GM21423 (cell line): ENCODE measurements at regions not wholly inside any gene's neighbourhood (a gene's known extent, or its start where the extent isn't known, plus 50 kb on each side); places are given as distances from the start of the nearest gene placed in this dataset.
"Not testable (repeated sequence)": the region's sequence is repeated elsewhere in the genome, so short reads cannot be mapped to it uniquely, and the experiment has no call there.

Source experiments
- ATAC-seq: cut with Tn5 transposase; IDR thresholded peaks from one replicate; pipeline ENCODE4 v1.9.1; 2021; ENCODE audit warnings: mild to moderate bottlenecking, moderate library complexity; ENCODE audit not compliant: unreplicated experiment

GRCh38 chr7:118777308-118777707 lies 552.8 kb downstream of the ANKRD7 start:
- ATAC-seq = no peak

- no peak for ATAC-seq
These were observed 568.2 kb downstream of the ANKRD7 start for GRCh38 chr7:118792682-118793081.

DNA sequence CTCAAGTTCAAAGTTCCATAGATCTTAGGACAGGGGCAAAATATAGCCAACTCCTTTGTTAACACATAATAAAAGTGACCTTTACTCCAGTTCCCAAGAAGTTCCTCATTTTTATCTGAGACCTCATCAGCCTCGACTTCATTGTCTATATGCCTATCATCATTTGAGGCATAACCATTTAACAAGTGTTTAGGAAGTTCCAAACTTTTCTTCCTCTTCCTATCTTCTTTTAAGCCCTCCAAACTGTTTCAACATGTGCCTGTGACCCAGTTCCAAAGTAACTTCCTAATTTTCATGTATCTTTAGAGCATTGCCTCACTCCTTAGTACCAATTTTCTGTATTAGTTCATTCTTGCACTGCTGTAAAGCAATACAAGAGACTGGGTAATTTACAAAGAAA lies 569.1 kb downstream of the ANKRD7 start:
- ATAC-seq = no peak

GRCh38 chr7:118794419-118794818 lies 569.9 kb downstream of the ANKRD7 start:
- ATAC-seq = no peak

- no peak for ATAC-seq
These were observed 576.9 kb downstream of the ANKRD7 start for GRCh38 chr7:118801366-118801765.

DNA sequence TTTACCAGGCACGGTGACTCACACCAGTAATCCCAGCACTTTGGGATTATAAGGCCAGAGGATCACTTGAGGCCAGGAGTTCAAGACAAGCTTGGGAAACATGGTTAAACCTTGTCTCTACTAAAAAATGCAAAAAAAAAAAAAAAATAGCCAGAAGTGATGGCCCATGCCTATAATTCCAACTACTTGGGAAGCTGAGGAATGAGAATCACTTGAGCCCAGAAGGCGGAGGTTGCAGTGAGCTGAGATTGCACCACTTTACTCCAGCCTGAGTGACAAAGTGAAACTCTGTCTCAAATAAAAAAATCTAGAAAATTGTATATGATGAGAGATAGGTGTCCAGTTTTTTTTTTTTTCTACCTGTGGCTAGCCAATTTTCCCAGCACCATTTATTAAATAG lies 578.2 kb downstream of the ANKRD7 start:
- no peak for ATAC-seq

DNA sequence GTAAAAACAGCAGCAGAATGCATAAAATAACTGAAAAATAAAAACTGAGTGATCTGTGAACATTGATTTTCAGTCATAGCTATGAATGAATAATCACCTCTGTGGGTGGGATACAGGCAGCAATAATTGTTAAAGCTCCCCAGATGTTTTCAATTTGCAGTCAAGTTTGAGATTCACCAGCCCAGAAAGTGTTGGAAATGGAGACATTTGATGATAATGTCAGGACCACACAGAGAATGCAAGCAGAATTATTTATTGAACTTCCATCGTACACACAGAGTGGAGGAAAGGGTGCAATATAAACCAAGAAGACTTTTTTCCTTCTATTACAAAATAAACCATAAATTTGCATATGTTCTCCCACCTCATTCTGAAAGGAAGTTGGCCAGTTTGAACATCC lies 601.7 kb downstream of the ANKRD7 start:
- ATAC-seq = no peak

- peak; percentile 99 for ATAC-seq
These were observed 612.4 kb downstream of the ANKRD7 start for GRCh38 chr7:118836933-118837332.

DNA sequence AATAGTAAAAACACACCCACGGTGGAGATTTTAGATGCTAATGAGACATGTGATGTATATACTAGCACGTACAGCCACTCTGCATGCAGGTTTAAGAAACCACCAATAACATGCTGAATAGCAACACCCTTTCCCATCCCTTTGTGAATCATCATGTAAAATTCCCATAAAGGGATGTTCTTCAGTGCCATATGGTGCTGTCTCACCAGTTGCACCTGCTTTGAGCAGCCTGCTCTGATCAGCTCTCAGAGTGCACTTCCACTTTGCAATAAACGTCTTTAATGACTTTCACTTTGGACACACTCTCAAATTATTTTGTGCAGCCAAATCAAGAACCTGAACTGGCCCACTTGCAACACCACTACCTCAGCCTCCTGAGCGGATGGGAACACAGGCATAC lies 615.0 kb downstream of the ANKRD7 start:
- no peak for ATAC-seq

DNA sequence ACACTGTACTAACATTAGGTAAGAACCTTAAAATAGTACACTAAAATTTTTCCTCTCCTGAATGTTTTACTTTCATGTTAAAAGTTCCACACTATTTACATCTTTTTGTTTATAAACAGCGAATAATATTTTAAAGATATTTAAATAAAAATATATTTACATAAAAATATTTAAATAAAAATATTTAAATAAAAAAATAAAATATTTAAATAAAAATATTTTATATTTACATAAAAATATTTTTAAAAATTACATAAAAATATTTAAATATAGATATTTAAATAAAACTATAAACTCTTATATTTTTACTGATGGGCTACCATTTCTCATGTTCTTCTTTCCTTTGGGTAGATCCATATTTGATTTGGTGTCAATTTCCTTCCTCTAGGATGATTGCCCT lies 619.0 kb downstream of the ANKRD7 start:
- no peak for ATAC-seq

DNA sequence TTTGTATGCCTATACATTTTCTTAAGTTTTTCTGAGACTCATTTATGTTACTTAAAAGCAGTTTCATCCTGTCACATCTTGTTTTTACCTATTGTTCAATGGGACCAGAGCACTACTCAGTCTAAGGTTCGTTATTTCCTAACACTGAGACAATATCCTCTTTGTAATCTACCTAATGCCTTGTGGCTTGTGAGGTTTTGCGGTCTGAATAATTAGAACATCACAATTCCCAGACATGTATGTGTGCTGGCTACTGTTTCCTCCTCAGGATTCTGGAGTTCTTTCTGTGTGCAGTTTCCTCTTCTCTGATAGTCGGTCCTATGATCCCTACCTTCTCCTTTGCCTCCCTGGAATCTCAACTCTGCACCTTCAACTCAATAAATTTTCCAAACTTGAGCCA lies 620.2 kb downstream of the ANKRD7 start:
- no peak for ATAC-seq

DNA sequence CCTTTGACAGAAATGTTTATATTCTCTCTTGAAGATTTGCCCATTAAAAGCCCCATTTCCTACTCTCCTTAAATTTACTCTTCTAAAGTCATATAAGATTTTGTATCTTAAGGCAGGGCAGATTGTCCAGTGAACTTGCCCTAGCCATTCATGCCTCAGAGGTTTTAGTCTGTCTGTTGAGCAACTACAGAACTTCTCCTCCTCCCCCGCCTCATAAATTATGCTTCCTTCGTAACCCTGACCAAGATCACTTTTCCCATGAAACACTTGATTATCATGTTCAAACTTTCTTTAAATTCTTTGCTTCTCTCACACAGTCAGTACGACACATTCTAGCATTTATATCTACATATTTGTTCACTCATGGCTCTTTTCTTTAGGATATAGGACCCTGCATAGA lies 621.3 kb downstream of the ANKRD7 start:
- no peak for ATAC-seq

- no peak for ATAC-seq
These were observed 622.5 kb downstream of the ANKRD7 start for GRCh38 chr7:118846977-118847376.

DNA sequence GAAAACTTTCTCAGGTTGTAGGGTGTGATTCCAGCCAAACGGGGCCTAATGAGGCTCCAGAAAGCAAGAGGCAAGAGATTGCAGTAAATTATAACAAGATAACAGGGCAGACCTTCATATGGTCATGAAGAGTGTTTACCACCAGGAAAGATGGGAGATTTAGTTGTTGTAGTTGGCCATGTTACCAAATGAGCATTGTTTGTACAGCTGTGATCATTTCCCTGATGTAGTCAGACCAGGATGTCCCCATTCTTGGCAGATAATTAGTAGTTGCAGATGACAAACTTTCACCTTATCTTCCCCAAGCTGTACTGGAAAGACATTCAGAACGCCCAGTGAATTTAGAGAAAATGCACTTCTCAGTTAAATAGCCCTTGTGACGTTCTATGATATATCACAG lies 630.8 kb downstream of the ANKRD7 start:
- ATAC-seq = no peak

DNA sequence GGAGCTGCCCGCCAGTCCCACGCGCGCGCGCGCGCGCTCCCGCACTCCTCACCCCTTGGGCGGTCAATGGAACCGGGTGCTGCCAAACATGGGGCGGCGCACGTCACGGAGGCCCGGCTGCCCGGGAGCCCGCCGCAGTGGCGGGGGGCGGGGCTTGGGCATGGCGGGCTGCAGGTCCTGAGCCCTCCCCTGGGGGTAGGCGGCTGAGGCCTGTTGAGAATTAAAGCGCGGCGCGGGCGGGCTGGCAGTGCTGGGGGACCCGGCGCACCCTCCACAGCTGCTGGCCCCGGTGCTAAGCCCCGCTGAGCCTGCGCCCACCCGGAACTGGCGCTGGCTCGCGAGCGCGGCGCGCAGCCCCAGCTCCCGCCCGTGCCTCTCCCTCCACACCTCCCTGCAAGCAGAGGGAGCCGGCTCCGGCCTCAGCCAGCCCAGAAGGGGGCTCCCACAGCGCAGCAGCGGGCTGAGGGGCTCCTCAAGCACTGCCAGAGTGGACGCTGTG lies 634.2 kb downstream of the ANKRD7 start:
- ATAC-seq = no peak

GRCh38 chr7:118861581-118861980 lies 637.1 kb downstream of the ANKRD7 start:
- no peak for ATAC-seq

GRCh38 chr7:118862740-118863139 lies 638.2 kb downstream of the ANKRD7 start:
- ATAC-seq = no peak

DNA sequence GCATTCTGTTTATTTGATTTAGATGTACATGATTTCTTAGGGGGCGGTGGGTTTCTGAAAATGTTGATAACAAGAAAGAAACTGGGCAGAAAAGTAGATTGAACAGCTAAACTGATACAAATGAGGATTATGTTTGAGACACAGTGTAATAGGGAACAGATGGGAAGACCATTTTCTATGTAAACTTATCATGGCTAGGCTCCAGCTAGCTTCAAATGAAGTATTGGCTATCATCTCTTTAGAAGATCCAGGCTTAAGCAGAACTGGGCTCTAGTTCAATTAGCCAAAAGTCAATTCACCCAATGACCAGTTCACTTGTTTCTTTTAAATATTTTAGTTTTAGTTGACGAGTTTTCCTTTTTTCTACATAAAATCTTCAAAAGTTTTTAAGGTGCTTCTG lies 639.5 kb downstream of the ANKRD7 start:
- no peak for ATAC-seq

DNA sequence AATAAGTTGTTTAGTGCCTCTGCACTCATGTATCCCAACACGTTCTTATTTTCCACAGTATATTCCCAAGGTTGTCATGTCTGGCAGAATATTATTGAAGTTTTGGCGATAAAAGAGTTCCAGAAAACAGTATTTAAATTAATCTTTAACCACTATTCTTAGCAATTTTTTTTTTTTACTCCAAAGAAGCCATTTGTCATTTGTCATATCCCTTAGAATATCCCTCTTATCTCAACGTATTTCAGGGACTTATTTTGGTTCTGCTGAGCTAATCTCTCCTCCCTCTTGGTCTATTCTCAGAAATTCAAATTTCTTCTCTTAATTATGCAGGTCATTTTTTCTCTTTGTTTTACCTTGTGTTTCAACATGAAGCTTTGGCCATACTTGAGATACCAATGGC lies 643.4 kb downstream of the ANKRD7 start:
- no peak for ATAC-seq

GRCh38 chr7:118869141-118869540 lies 644.6 kb downstream of the ANKRD7 start:
- not testable (repeated sequence) for ATAC-seq

- ATAC-seq = no peak
These were observed 645.7 kb downstream of the ANKRD7 start for GRCh38 chr7:118870187-118870586.

DNA sequence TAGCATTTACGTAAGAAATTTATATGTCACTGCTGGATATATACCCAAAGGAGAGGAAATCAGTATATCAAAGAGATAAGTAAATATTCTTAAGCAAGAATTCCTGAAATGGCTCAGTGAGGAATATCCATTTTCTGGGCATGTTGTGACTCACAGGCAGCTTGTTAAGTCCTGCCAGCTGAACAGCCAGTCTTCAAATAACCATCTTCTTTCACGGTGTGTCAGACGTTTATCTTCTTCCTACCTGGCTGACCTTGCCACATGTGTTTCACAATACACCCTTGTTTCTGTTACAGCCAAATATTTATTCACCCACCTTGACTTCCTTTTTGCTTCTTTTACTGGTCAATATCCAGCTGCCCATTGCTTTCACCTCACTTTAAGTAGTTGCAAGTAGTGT lies 648.1 kb downstream of the ANKRD7 start:
- ATAC-seq = no peak

DNA sequence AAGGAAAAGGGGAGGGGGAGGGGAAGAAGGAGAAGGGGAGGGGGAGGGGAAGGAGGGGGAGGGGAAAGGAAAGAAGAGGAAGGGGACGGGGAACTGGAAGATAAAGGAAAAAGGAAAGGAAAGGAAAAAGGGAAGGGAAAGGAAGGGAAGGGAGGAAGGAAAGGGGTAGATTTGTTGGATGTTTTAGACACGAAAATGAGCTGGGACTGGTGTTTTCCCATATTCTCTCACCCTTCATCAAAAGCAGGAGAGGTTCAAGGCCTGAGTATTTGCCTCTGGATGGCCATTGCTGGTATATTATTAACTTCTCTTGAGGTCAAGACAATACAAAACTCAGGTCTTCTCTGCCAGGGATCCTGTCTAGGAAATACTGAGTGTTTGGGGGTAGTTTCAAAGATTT lies 652.7 kb downstream of the ANKRD7 start:
- ATAC-seq = no peak

DNA sequence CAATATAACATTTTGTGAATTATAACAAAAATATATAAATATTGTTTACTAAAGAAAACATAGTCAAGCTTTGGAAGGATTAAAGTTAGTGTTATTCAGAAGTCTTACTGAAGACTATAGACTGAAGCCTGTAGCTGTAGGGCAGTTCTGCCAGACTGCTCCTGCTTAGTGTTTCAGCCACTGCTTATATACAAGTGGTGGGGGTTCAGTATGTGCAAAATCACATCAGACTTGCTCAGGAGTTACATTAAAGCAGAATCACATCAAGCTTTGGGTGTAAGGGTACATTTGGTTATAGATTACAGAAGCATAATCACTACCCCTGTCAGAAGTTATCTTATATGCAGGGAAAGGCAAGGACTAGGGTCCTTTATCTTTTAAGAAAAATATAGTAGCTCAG lies 653.8 kb downstream of the ANKRD7 start:
- no peak for ATAC-seq
